ENCODE measurements at regions not wholly inside any gene's neighbourhood (a gene's known extent, or its start where the extent isn't known, plus 50 kb on each side); places are given as distances from the start of the nearest gene placed in this dataset.

DNA sequence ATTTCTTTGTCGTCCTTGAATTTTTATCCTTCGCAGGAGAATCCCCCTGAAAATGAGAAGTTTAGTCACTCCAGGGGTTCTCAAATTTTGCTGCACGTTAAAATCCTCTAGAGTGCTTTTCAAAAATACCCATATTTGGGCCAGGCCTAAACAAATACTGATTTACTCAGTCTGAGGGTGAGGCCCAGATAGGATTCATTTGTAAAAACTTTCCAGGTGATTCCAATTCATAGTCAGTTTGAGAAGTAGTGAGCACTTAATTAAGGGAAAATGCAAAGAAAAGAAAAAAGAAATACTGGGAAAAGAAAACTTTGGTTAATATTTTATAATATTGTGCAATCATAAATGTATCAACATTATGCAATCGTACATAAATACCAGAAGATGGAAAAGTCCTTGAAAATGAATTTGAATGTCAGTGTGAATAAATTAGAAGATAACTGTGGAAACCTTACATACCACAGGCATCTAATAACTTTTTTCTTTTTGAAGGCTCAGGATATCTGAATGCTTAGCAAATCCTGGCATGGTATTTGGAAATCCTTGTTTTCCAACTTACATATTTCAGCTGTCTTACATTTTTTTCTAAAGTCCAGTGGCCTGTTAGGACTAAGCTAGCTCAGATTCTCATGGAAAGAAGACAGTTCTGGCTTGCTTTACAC lies 116.5 kb upstream of the DAPK1 start:
- no TSS peak for BruUV-seq (replicated peaks)
- no peak overlapping the region for H3K4me3 ChIP-seq (ENCODE audit: low read length)
- H3K27ac ChIP-seq (ENCODE audit: low read length), result no peak overlapping the region
- H3K27me3 ChIP-seq (ENCODE audit: low read length), result no peaks in the 10 kb centered on the region
- CTCF ChIA-PET, result no interaction called here
- no peak overlapping the region for H3K9ac ChIP-seq (ENCODE audit: low read length)
- no peaks in the 10 kb centered on the region for H3K36me3 ChIP-seq (ENCODE audit: low read depth, low read length)
- TF ChIP-seq EZH2 (IDR thresholded peaks at IDR 0.05; ENCODE audit: low read length, unreplicated experiment) (no peak), EZH2phosphoT487 (IDR thresholded peaks at IDR 0.05; ENCODE audit: borderline replicate concordance, low read length) (no peak)
- TF ChIP-seq, protein P1, sequence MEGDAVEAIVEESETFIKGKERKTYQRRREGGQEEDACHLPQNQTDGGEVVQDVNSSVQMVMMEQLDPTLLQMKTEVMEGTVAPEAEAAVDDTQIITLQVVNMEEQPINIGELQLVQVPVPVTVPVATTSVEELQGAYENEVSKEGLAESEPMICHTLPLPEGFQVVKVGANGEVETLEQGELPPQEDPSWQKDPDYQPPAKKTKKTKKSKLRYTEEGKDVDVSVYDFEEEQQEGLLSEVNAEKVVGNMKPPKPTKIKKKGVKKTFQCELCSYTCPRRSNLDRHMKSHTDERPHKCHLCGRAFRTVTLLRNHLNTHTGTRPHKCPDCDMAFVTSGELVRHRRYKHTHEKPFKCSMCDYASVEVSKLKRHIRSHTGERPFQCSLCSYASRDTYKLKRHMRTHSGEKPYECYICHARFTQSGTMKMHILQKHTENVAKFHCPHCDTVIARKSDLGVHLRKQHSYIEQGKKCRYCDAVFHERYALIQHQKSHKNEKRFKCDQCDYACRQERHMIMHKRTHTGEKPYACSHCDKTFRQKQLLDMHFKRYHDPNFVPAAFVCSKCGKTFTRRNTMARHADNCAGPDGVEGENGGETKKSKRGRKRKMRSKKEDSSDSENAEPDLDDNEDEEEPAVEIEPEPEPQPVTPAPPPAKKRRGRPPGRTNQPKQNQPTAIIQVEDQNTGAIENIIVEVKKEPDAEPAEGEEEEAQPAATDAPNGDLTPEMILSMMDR (conservative IDR thresholded peaks at IDR 0.05; ENCODE audit: low read depth, low read length), result no peak
- no peaks in the 10 kb centered on the region for H3K4me1 ChIP-seq (ENCODE audit: insufficient read depth, low read length)
- H3K9me2 ChIP-seq (replicated peaks; ENCODE audit: low read length), result no peaks in the 10 kb centered on the region
- intact Hi-C loops (cut with micrococcal nuclease), result no loop called here
- ATAC-seq (no peak), DNase-seq (no peak)
- H3F3A ChIP-seq (ENCODE audit: low read length, unreplicated experiment), result no peaks in the 10 kb centered on the region
- H3K4me2 ChIP-seq (ENCODE audit: low read length), result no peak overlapping the region
- H3K9me3 ChIP-seq (ENCODE audit: low read length), result no peaks in the 10 kb centered on the region
- no peaks in the 10 kb centered on the region for H3K79me2 ChIP-seq (ENCODE audit: low read length)
- POLR2A ChIA-PET (ENCODE audit: unreplicated experiment), result no interaction called here
- H2AFZ ChIP-seq (ENCODE audit: low read length), result no peak overlapping the region
- H4K20me1 ChIP-seq (ENCODE audit: low read length), result no peaks in the 10 kb centered on the region

DNA sequence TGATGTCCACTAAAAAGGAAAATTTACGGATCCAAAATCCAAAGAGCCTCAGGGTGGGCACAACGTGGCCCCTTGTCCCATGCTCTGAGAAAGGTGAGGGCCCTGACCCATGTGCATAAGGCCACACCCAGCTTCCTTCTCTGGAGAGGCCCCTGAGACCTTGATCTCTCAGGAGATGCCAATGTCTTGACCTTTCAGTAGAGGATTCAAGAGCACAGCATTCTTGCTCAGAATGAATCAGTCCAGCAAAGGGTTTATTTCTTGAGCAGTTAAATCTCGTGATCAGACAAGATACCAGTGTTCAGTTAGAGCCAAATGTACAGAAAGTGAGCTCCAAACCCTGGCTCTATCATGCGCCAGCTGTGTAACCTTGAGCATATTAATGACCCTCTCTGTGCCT lies 115.9 kb upstream of the DAPK1 start:
- H3K27ac ChIP-seq (ENCODE audit: low read length), result no peak overlapping the region
- no peak for DNase-seq
- no peaks in the 10 kb centered on the region for H3K9me2 ChIP-seq (replicated peaks; ENCODE audit: low read length)
- H2AFZ ChIP-seq (ENCODE audit: low read length), result no peak overlapping the region
- H3K4me2 ChIP-seq (ENCODE audit: low read length), result no peak overlapping the region
- ChIA-PET CTCF (no interaction called here), POLR2A (ENCODE audit: unreplicated experiment) (no interaction called here)
- H3K9ac ChIP-seq (ENCODE audit: low read length), result no peak overlapping the region
- H3K4me1 ChIP-seq (ENCODE audit: insufficient read depth, low read length), result no peaks in the 10 kb centered on the region
- no peak overlapping the region for H3K4me3 ChIP-seq (ENCODE audit: low read length)
- no TSS peak for BruUV-seq (replicated peaks)
- no peaks in the 10 kb centered on the region for H3K9me3 ChIP-seq (ENCODE audit: low read length)
- TF ChIP-seq EZH2phosphoT487 (IDR thresholded peaks at IDR 0.05; ENCODE audit: borderline replicate concordance, low read length) (no peak), EZH2 (IDR thresholded peaks at IDR 0.05; ENCODE audit: low read length, unreplicated experiment) (no peak)
- TF ChIP-seq, protein P1 (conservative IDR thresholded peaks at IDR 0.05; ENCODE audit: low read depth, low read length), result no peak
- H3K27me3 ChIP-seq (ENCODE audit: low read length), result no peaks in the 10 kb centered on the region
- no peaks in the 10 kb centered on the region for H3K36me3 ChIP-seq (ENCODE audit: low read depth, low read length)
- intact Hi-C loops (cut with micrococcal nuclease), result no loop called here
- ATAC-seq, result no peak
- no peaks in the 10 kb centered on the region for H4K20me1 ChIP-seq (ENCODE audit: low read length)
- H3K79me2 ChIP-seq (ENCODE audit: low read length), result no peaks in the 10 kb centered on the region
- H3F3A ChIP-seq (ENCODE audit: low read length, unreplicated experiment), result no peaks in the 10 kb centered on the region

DNA sequence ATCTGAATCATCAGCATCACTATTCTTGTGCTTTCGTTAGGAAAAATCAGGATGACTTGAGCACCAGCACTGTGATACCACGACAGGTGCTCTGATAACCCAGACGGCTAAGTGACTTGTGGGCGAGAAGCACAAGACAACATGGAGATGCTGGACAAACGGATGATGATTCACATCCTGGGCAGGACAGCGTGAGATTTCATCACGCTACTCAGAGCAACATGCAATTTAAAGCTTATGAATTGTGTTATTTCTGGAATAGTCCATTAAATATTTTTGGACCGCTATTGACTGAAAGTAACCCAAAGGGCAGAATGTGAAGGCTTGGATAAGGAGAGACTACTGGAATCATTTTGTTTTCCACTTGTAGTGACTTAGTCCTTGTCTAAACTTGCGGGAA lies 114.8 kb upstream of the DAPK1 start:
- Histone ChIP-seq H3K79me2 (ENCODE audit: low read length) (no peaks in the 10 kb centered on the region), H3K9me3 (ENCODE audit: low read length) (no peaks in the 10 kb centered on the region), H3K27ac (ENCODE audit: low read length) (no peak overlapping the region), H4K20me1 (ENCODE audit: low read length) (no peaks in the 10 kb centered on the region), H2AFZ (ENCODE audit: low read length) (no peak overlapping the region), H3K27me3 (ENCODE audit: low read length) (no peaks in the 10 kb centered on the region), H3F3A (ENCODE audit: low read length, unreplicated experiment) (no peaks in the 10 kb centered on the region), H3K4me1 (ENCODE audit: insufficient read depth, low read length) (no peaks in the 10 kb centered on the region), H3K36me3 (ENCODE audit: low read depth, low read length) (no peaks in the 10 kb centered on the region), H3K9me2 (replicated peaks; ENCODE audit: low read length) (no peaks in the 10 kb centered on the region), H3K4me2 (ENCODE audit: low read length) (no peak overlapping the region), H3K9ac (ENCODE audit: low read length) (no peak overlapping the region), H3K4me3 (ENCODE audit: low read length) (no peak overlapping the region)
- intact Hi-C loops (cut with micrococcal nuclease), result no loop called here
- no peak for ATAC-seq
- BruUV-seq (replicated peaks), result no TSS peak
- CTCF ChIA-PET, result no interaction called here
- DNase-seq, result no peak
- POLR2A ChIA-PET (ENCODE audit: unreplicated experiment), result no interaction called here
- TF ChIP-seq EZH2 (IDR thresholded peaks at IDR 0.05; ENCODE audit: low read length, unreplicated experiment), result no peak
- TF ChIP-seq, protein P1 (conservative IDR thresholded peaks at IDR 0.05; ENCODE audit: low read depth, low read length), result no peak
- no peak for TF ChIP-seq EZH2phosphoT487 (IDR thresholded peaks at IDR 0.05; ENCODE audit: borderline replicate concordance, low read length)

Measured in PC-3 (cell line).